IMR-90 (cell line): ENCODE measurements at regions not wholly inside any gene's neighbourhood (a gene's known extent, or its start where the extent isn't known, plus 50 kb on each side); places are given as distances from the start of the nearest gene placed in this dataset.

Source experiments
- ATAC-seq: fragments of 200-7000 bp; cut with Tn5 transposase; 2 replicates; pipeline ENCODE4 v1.9.1; 2020; ENCODE audit warnings: low read depth, mild to moderate bottlenecking, moderate library complexity
- BruUV-seq: library from RNA; stranded (reverse); fragments of 400-500 nt; replicated peaks from 2 replicates; lab custom pipeline; 2021; lab: Mats Ljungman, UMichigan
- CTCF ChIA-PET: fragments of 300-600 bp; formaldehyde crosslinking; extraction: SDS; loops from one replicate; lab custom pipeline; 2021; ENCODE audit warnings: antibody characterized with exemption; lab: Yijun Ruan, JAX
- POLR2A ChIA-PET: fragments of 300-600 bp; sonication (Branson Sonifier 250); formaldehyde crosslinking; loops from one replicate; lab custom pipeline; 2022; ENCODE audit warnings: antibody characterized with exemption; ENCODE audit not compliant: unreplicated experiment; lab: Charles Lee
- DNase-seq: peaks from one replicate; pipeline ENCODE4 v3.0.0; 2013
- H2AFZ ChIP-seq: replicated peaks from 2 replicates; pipeline ENCODE3; 2013; ENCODE audit warnings: low read length, mild to moderate bottlenecking; ENCODE audit not compliant: poor library complexity
- H2AK5ac ChIP-seq: 2 replicates; pipeline ENCODE4 v1.6.1; 2013; ENCODE audit warnings: low read depth, low read length, inconsistent platforms
- H2AK9ac ChIP-seq: replicated peaks from 2 replicates; pipeline ENCODE3; 2013; ENCODE audit warnings: mild to moderate bottlenecking, low read depth, low read length, moderate library complexity; ENCODE audit not compliant: poor library complexity
- H2BK120ac ChIP-seq: 2 replicates; pipeline ENCODE4 v1.6.1; 2013; ENCODE audit warnings: low read depth, low read length, inconsistent platforms
- H2BK15ac ChIP-seq: 3 replicates; pipeline ENCODE4 v1.6.1; 2013; ENCODE audit warnings: low read depth, low read length, inconsistent platforms
- H2BK20ac ChIP-seq: 2 replicates; pipeline ENCODE4 v1.6.1; 2013; ENCODE audit warnings: low read depth, mild to moderate bottlenecking, inconsistent platforms, low read length, moderate library complexity
- H2BK5ac ChIP-seq: 2 replicates; pipeline ENCODE4 v1.6.1; 2013; ENCODE audit warnings: mild to moderate bottlenecking, low read depth, low read length, inconsistent platforms; ENCODE audit not compliant: poor library complexity, severe bottlenecking
- H3K14ac ChIP-seq: replicated peaks from 2 replicates; pipeline ENCODE4 v1.6.1; 2013; ENCODE audit warnings: low read depth, low read length, inconsistent platforms
- H3K18ac ChIP-seq: 2 replicates; pipeline ENCODE4 v1.6.1; 2013; ENCODE audit warnings: low read depth, low read length, control low read depth
- H3K23ac ChIP-seq: 2 replicates; pipeline ENCODE4 v1.6.1; 2013; ENCODE audit warnings: low read depth, low read length, inconsistent platforms
- H3K27ac ChIP-seq: 2 replicates; pipeline ENCODE4 v1.5.1; 2013; ENCODE audit warnings: mild to moderate bottlenecking, control low read depth, low read length; ENCODE audit not compliant: insufficient read depth
- H3K27me3 ChIP-seq: 2 replicates; pipeline ENCODE4 v1.6.1; 2013; ENCODE audit warnings: low read length; ENCODE audit not compliant: control insufficient read depth, insufficient read depth
- H3K36me3 ChIP-seq: 2 replicates; pipeline ENCODE4 v1.6.1; 2013; ENCODE audit warnings: low read length, mixed read lengths; ENCODE audit not compliant: control insufficient read depth, insufficient read depth
- H3K4ac ChIP-seq: 2 replicates; pipeline ENCODE4 v1.6.1; 2013; ENCODE audit warnings: low read depth, low read length, inconsistent platforms
- H3K4me1 ChIP-seq: 2 replicates; pipeline ENCODE4 v1.6.1; 2013; ENCODE audit warnings: low read length, mixed read lengths; ENCODE audit not compliant: control insufficient read depth, insufficient read depth
- H3K4me2 ChIP-seq: 2 replicates; pipeline ENCODE4 v1.6.1; 2013; ENCODE audit warnings: low read depth, mild to moderate bottlenecking, control low read depth, low read length, moderate library complexity
- H3K4me3 ChIP-seq: 2 replicates; pipeline ENCODE4 v1.5.1; 2013; ENCODE audit warnings: low read depth, mild to moderate bottlenecking, control low read depth, low read length, moderate library complexity; ENCODE audit not compliant: insufficient read depth
- H3K56ac ChIP-seq: 2 replicates; pipeline ENCODE4 v1.6.1; 2013; ENCODE audit warnings: low read length, inconsistent platforms; ENCODE audit not compliant: insufficient read depth; ENCODE audit errors: extremely low read depth
- H3K79me1 ChIP-seq, 2 experiments: 2 replicates each; pipeline ENCODE4 v1.6.1; 2013; ENCODE audit warnings: low read length in 2 of 2, inconsistent platforms in 1 of 2, low read depth in 1 of 2
- H3K9ac ChIP-seq: 2 replicates; pipeline ENCODE4 v1.6.1; 2013; ENCODE audit warnings: low read depth, low read length, control low read depth
- H3K9me1 ChIP-seq: 2 replicates; pipeline ENCODE4 v1.6.1; 2013; ENCODE audit warnings: low read length, inconsistent platforms; ENCODE audit not compliant: insufficient read depth
- H3K9me3 ChIP-seq: 2 replicates; pipeline ENCODE4 v1.6.1; 2013; ENCODE audit warnings: low read length; ENCODE audit not compliant: control insufficient read depth, insufficient read depth
- H4K20me1 ChIP-seq: 2 replicates; pipeline ENCODE4 v1.6.1; 2013; ENCODE audit warnings: low read length, inconsistent platforms; ENCODE audit not compliant: insufficient read depth
- H4K5ac ChIP-seq: 2 replicates; pipeline ENCODE4 v1.6.1; 2013; ENCODE audit warnings: mild to moderate bottlenecking, low read depth, low read length, control low read depth
- H4K8ac ChIP-seq, 2 experiments: 2 replicates each; pipeline ENCODE4 v1.6.1; 2013; ENCODE audit warnings: low read depth in 2 of 2, low read length in 2 of 2, control low read depth in 1 of 2, inconsistent platforms in 1 of 2
- H4K91ac ChIP-seq: 2 replicates; pipeline ENCODE4 v1.6.1; 2013; ENCODE audit warnings: low read depth, low read length, inconsistent platforms; ENCODE audit not compliant: insufficient read depth
- BHLHE40 ChIP-seq: fragments of 150-350 bp; IDR thresholded peaks from 2 replicates; pipeline ENCODE4 v1.6.1; 2016; ENCODE audit warnings: mild to moderate bottlenecking, low read depth, low read length
- CEBPB ChIP-seq: IDR thresholded peaks from 2 replicates; pipeline ENCODE4 v1.6.1; 2012; ENCODE audit warnings: low read depth, low read length, improper control_type of control experiment
- CTCF ChIP-seq: conservative IDR thresholded peaks from 2 replicates; pipeline ENCODE4 v1.5.1; 2012; ENCODE audit warnings: mild to moderate bottlenecking, low read depth, low read length, improper control_type of control experiment
- ELK1 ChIP-seq: fragments of 150-350 bp; IDR thresholded peaks from 2 replicates; pipeline ENCODE4 v1.6.1; 2016; ENCODE audit warnings: low read depth, mild to moderate bottlenecking, low read length, moderate library complexity, borderline replicate concordance
- MAFK ChIP-seq: IDR thresholded peaks from 2 replicates; pipeline ENCODE4 v1.6.1; 2012; ENCODE audit warnings: low read depth, low read length, improper control_type of control experiment
- MAZ ChIP-seq: IDR thresholded peaks from 2 replicates; pipeline ENCODE4 v1.6.1; 2012; ENCODE audit warnings: low read depth, mild to moderate bottlenecking, low read length, improper control_type of control experiment, moderate library complexity, borderline replicate concordance
- POLR2A ChIP-seq: IDR thresholded peaks from 2 replicates; pipeline ENCODE4 v1.6.1; 2012; ENCODE audit warnings: mild to moderate bottlenecking, low read depth, low read length
- RCOR1 ChIP-seq: IDR thresholded peaks from 2 replicates; pipeline ENCODE4 v1.6.1; 2012; ENCODE audit warnings: mild to moderate bottlenecking, low read length, improper control_type of control experiment; ENCODE audit not compliant: insufficient replicate concordance
- RFX5 ChIP-seq: IDR thresholded peaks from 2 replicates; pipeline ENCODE4 v1.8.0; 2012; ENCODE audit warnings: low read depth, mild to moderate bottlenecking, low read length, moderate library complexity
- SMC3 ChIP-seq: fragments of 150-350 bp; IDR thresholded peaks from 2 replicates; pipeline ENCODE4 v1.6.1; 2016; ENCODE audit warnings: low read depth, mild to moderate bottlenecking, antibody characterized with exemption, low read length, moderate library complexity
- WGBS, 2 experiments: methylation state at CpG; one replicate each; pipeline versions ENCODE4 v1.1.5 to v1.1.7; 2013; ENCODE audit warnings: missing lambda C conversion rate in 2 of 2; ENCODE audit not compliant: insufficient read length in 1 of 2; ENCODE audit errors: extremely low coverage in 2 of 2; 5-methylcytosine and 5-hydroxymethylcytosine counted together
- dilution Hi-C: fragments of 300-500 bp; cut with HindIII; formaldehyde crosslinking; loops from one replicate; pipeline ENCODE4 v1.14.3; 2018; ENCODE audit warnings: low sequenced_read_pairs; ENCODE audit not compliant: unreplicated experiment
- in situ Hi-C: fragments of 300-500 bp; cut with MboI; formaldehyde crosslinking; loops from 3 replicates; pipeline ENCODE4 v1.14.3; 2019; ENCODE audit warnings: low sequenced_read_pairs, inconsistent platforms, mixed read lengths
- intact Hi-C: fragments of 100-400 bp; cut with micrococcal nuclease; formaldehyde crosslinking; loops from 2 replicates; pipeline ENCODE4 v1.10.0; 2022

- Histone ChIP-seq H2AK9ac (no peak overlapping the region), H4K5ac (no peak overlapping the region), H4K20me1 (no peaks in the 10 kb centered on the region), H3K36me3 (no peaks in the 10 kb centered on the region), H2BK120ac (no peak overlapping the region), H2AK5ac (no peak overlapping the region), H3K9me1 (no peaks in the 10 kb centered on the region), H2BK15ac (no peak overlapping the region), H3K14ac (no peak overlapping the region), H3K56ac (no peak overlapping the region), H3K9me3 (no peaks in the 10 kb centered on the region), H4K91ac (no peak overlapping the region), H3K4ac (no peak overlapping the region), H2BK20ac (no peak overlapping the region), H3K27me3 (peaks cover 2% of the 10 kb centered on the region; the same call in 1 of the 2 replicates), H3K27ac (no peak overlapping the region), H3K79me1 (no peaks in the 10 kb centered on the region), H3K4me2 (no peak overlapping the region), H2BK5ac (no peak overlapping the region), H4K8ac (no peak overlapping the region), H3K4me1 (no peaks in the 10 kb centered on the region), H3K18ac (no peak overlapping the region), H3K23ac (no peak overlapping the region), H3K4me3 (no peak overlapping the region), H3K9ac (no peak overlapping the region), H2AFZ (no peak overlapping the region)
- TF ChIP-seq CTCF = no peak
- no peak for TF ChIP-seq MAFK
- TF ChIP-seq CEBPB = no peak
- no peak for TF ChIP-seq ELK1
- no peak for TF ChIP-seq POLR2A
- TF ChIP-seq BHLHE40 = no peak
- no peak for TF ChIP-seq MAZ
- no peak for TF ChIP-seq RCOR1
- no peak for TF ChIP-seq RFX5
- TF ChIP-seq SMC3 = no peak
- DNase-seq (no peak), ATAC-seq (no peak)
- intact Hi-C loops (no loop called here), dilution Hi-C loops (no loop called here), in situ Hi-C loops (no loop called here)
- WGBS, 2 experiments = no CpG with 5 or more reads among the region's 7 CpGs
- CTCF ChIA-PET = no interaction called here
- no TSS peak for BruUV-seq
- POLR2A ChIA-PET = no interaction called here
These were observed 78.4 kb upstream of the FSTL4 start for GRCh38 chr5:133690746-133691145.
